WTC11 (cell line): ENCODE measurements at regions not wholly inside any gene's neighbourhood (a gene's known extent, or its start where the extent isn't known, plus 50 kb on each side); places are given as distances from the start of the nearest gene placed in this dataset.

ENCODE experiments used
- ATAC-seq: fragments of 200-7000 bp; cut with Tn5 transposase; 2 replicates; pipeline ENCODE4 v1.10.0; 2021; ENCODE audit warnings: mild to moderate bottlenecking, moderate library complexity
- CTCF ChIA-PET: fragments of 300-600 bp; sonication (Branson Sonifier 250); formaldehyde crosslinking; loops from one replicate; lab custom pipeline; 2021; ENCODE audit warnings: antibody characterized with exemption; lab: Charles Lee
- POLR2A ChIA-PET: fragments of 350-600 bp; sonication (Branson Sonifier 250); formaldehyde crosslinking; loops from one replicate; lab custom pipeline; 2021; ENCODE audit warnings: antibody characterized with exemption; lab: Charles Lee
- DNase-seq: peaks from one replicate; pipeline ENCODE4 v3.0.0; 2021; ENCODE audit warnings: low spot score
- H3K27ac Mint-ChIP-seq: 2 replicates; pipeline ENCODE4 v1.8.0; 2021; ENCODE audit warnings: mixed read lengths
- H3K27me3 Mint-ChIP-seq: 2 replicates; pipeline ENCODE4 v1.8.0; 2021; ENCODE audit warnings: low read depth, mild to moderate bottlenecking, moderate library complexity, mixed read lengths
- H3K36me3 Mint-ChIP-seq: 2 replicates; pipeline ENCODE4 v1.8.0; 2021; ENCODE audit warnings: mixed read lengths
- H3K4me1 Mint-ChIP-seq: 2 replicates; pipeline ENCODE4 v1.8.0; 2022; ENCODE audit warnings: mixed read lengths
- H3K4me3 Mint-ChIP-seq: 2 replicates; pipeline ENCODE4 v1.8.0; 2021; ENCODE audit warnings: mild to moderate bottlenecking, moderate library complexity, mixed read lengths
- H3K9me3 Mint-ChIP-seq: 2 replicates; pipeline ENCODE4 v1.8.0; 2021; ENCODE audit warnings: mixed read lengths
- ATF1 ChIP-seq: sonication (generic); formaldehyde crosslinking; IDR thresholded peaks from 2 replicates; pipeline ENCODE4 v1.8.1; 2023; ENCODE audit warnings: mild to moderate bottlenecking, moderate library complexity, missing genetic modification reagents
- ATF6 ChIP-seq: sonication (generic); formaldehyde crosslinking; IDR thresholded peaks from 2 replicates; pipeline ENCODE4 v1.8.1; 2023; ENCODE audit warnings: mild to moderate bottlenecking, missing genetic modification reagents
- ETV6 ChIP-seq: sonication (generic); formaldehyde crosslinking; IDR thresholded peaks from 2 replicates; pipeline ENCODE4 v1.8.1; 2022; ENCODE audit warnings: mild to moderate bottlenecking, missing genetic modification reagents
- GTF2I ChIP-seq: fragments of 250-450 bp; sonication (Bioruptor Pico); conservative IDR thresholded peaks from 2 replicates; pipeline ENCODE4 v1.4.0; 2021; ENCODE audit warnings: mild to moderate bottlenecking
- HMGA2 ChIP-seq: fragments of 250-450 bp; sonication (Bioruptor Pico); IDR thresholded peaks from 2 replicates; pipeline ENCODE4 v1.4.0; 2021; ENCODE audit warnings: mild to moderate bottlenecking, moderate library complexity
- IRF2 ChIP-seq: sonication (generic); formaldehyde crosslinking; IDR thresholded peaks from 2 replicates; pipeline ENCODE4 v1.8.0; 2022; ENCODE audit warnings: low read depth, missing genetic modification reagents, borderline replicate concordance
- JAZF1 ChIP-seq: fragments of 250-450 bp; sonication (Bioruptor Pico); IDR thresholded peaks from 2 replicates; pipeline ENCODE4 v1.9.0; 2021; ENCODE audit warnings: moderate library complexity, mild to moderate bottlenecking, inconsistent platforms
- NFYB ChIP-seq: sonication (generic); formaldehyde crosslinking; conservative IDR thresholded peaks from 2 replicates; pipeline ENCODE4 v1.8.0; 2022; ENCODE audit warnings: low read depth, missing genetic modification reagents
- NR1H2 ChIP-seq: sonication (generic); formaldehyde crosslinking; IDR thresholded peaks from 2 replicates; pipeline ENCODE4 v1.9.0; 2021; ENCODE audit warnings: mild to moderate bottlenecking, moderate library complexity, missing genetic modification reagents
- NR2C2 ChIP-seq: sonication (generic); formaldehyde crosslinking; IDR thresholded peaks from 2 replicates; pipeline ENCODE4 v1.8.0; 2022; ENCODE audit warnings: mild to moderate bottlenecking, missing genetic modification reagents
- PRRX2 ChIP-seq: fragments of 250-450 bp; sonication (Bioruptor Pico); IDR thresholded peaks from 2 replicates; pipeline ENCODE4 v1.8.0; 2021; ENCODE audit warnings: mild to moderate bottlenecking
- RELA ChIP-seq: sonication (generic); formaldehyde crosslinking; IDR thresholded peaks from 2 replicates; pipeline ENCODE4 v1.8.1; 2022; ENCODE audit warnings: missing genetic modification reagents, mild to moderate bottlenecking, borderline replicate concordance
- TCF7 ChIP-seq: sonication (generic); formaldehyde crosslinking; IDR thresholded peaks from 2 replicates; pipeline ENCODE4 v1.8.0; 2022; ENCODE audit warnings: mild to moderate bottlenecking, low read depth, missing genetic modification reagents, moderate library complexity
- USF1 ChIP-seq: sonication (generic); formaldehyde crosslinking; IDR thresholded peaks from 2 replicates; pipeline ENCODE4 v1.8.0; 2022; ENCODE audit warnings: mild to moderate bottlenecking, missing genetic modification reagents
- ZNF138 ChIP-seq: sonication (generic); formaldehyde crosslinking; conservative IDR thresholded peaks from 2 replicates; pipeline ENCODE4 v1.8.1; 2022; ENCODE audit warnings: mild to moderate bottlenecking, moderate library complexity, missing genetic modification reagents
- ZNF263 ChIP-seq: sonication (generic); formaldehyde crosslinking; IDR thresholded peaks from 2 replicates; pipeline ENCODE4 v1.8.1; 2022; ENCODE audit warnings: low read depth, mild to moderate bottlenecking, moderate library complexity, missing genetic modification reagents
- ZNF317 ChIP-seq: sonication (generic); formaldehyde crosslinking; IDR thresholded peaks from 2 replicates; pipeline ENCODE4 v1.8.1; 2023; ENCODE audit warnings: low read depth, mild to moderate bottlenecking, moderate library complexity, missing genetic modification reagents, borderline replicate concordance
- ZNF532 ChIP-seq: fragments of 250-450 bp; sonication (Bioruptor Pico); IDR thresholded peaks from 2 replicates; pipeline ENCODE4 v1.9.0; 2021; ENCODE audit warnings: mild to moderate bottlenecking, borderline replicate concordance
- TF ChIP-seq, protein P1 (sequence below): sonication (generic); formaldehyde crosslinking; IDR thresholded peaks from 2 replicates; pipeline ENCODE4 v1.8.0; 2022; ENCODE audit warnings: mild to moderate bottlenecking, missing genetic modification reagents
- TF ChIP-seq, protein P2 (sequence below): sonication (generic); formaldehyde crosslinking; IDR thresholded peaks from 2 replicates; pipeline ENCODE4 v1.8.1; 2023; ENCODE audit warnings: mild to moderate bottlenecking, missing genetic modification reagents, borderline replicate concordance
- TF ChIP-seq, protein P3 (sequence below): sonication (generic); formaldehyde crosslinking; IDR thresholded peaks from 2 replicates; pipeline ENCODE4 v1.8.1; 2023; ENCODE audit warnings: mild to moderate bottlenecking, missing genetic modification reagents
- TF ChIP-seq, protein P4 (sequence below): sonication (generic); formaldehyde crosslinking; IDR thresholded peaks from 2 replicates; pipeline ENCODE4 v1.8.0; 2023; ENCODE audit warnings: mild to moderate bottlenecking, missing genetic modification reagents

GRCh38 chr12:94798113-94798512 is 147.8 kb upstream of the TMCC3 start:
- TF ChIP-seq ZNF263 (CRISPR knock-in tag) (no peak), IRF2 (CRISPR knock-in tag) (no peak), JAZF1 (no peak), GTF2I (no peak), ATF6 (CRISPR knock-in tag) (no peak), ATF1 (CRISPR knock-in tag) (no peak), ZNF317 (no peak), HMGA2 (CRISPR knock-in tag) (no peak), PRRX2 (CRISPR knock-in tag) (no peak), USF1 (CRISPR knock-in tag) (no peak), ZNF138 (no peak), ETV6 (CRISPR knock-in tag) (no peak)
- TF ChIP-seq, protein P1, sequence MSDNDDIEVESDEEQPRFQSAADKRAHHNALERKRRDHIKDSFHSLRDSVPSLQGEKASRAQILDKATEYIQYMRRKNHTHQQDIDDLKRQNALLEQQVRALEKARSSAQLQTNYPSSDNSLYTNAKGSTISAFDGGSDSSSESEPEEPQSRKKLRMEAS (CRISPR knock-in tag) = no peak
- TF ChIP-seq, protein P2, sequence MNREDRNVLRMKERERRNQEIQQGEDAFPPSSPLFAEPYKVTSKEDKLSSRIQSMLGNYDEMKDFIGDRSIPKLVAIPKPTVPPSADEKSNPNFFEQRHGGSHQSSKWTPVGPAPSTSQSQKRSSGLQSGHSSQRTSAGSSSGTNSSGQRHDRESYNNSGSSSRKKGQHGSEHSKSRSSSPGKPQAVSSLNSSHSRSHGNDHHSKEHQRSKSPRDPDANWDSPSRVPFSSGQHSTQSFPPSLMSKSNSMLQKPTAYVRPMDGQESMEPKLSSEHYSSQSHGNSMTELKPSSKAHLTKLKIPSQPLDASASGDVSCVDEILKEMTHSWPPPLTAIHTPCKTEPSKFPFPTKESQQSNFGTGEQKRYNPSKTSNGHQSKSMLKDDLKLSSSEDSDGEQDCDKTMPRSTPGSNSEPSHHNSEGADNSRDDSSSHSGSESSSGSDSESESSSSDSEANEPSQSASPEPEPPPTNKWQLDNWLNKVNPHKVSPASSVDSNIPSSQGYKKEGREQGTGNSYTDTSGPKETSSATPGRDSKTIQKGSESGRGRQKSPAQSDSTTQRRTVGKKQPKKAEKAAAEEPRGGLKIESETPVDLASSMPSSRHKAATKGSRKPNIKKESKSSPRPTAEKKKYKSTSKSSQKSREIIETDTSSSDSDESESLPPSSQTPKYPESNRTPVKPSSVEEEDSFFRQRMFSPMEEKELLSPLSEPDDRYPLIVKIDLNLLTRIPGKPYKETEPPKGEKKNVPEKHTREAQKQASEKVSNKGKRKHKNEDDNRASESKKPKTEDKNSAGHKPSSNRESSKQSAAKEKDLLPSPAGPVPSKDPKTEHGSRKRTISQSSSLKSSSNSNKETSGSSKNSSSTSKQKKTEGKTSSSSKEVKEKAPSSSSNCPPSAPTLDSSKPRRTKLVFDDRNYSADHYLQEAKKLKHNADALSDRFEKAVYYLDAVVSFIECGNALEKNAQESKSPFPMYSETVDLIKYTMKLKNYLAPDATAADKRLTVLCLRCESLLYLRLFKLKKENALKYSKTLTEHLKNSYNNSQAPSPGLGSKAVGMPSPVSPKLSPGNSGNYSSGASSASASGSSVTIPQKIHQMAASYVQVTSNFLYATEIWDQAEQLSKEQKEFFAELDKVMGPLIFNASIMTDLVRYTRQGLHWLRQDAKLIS (CRISPR knock-in tag) = no peak
- TF ChIP-seq, protein P3, sequence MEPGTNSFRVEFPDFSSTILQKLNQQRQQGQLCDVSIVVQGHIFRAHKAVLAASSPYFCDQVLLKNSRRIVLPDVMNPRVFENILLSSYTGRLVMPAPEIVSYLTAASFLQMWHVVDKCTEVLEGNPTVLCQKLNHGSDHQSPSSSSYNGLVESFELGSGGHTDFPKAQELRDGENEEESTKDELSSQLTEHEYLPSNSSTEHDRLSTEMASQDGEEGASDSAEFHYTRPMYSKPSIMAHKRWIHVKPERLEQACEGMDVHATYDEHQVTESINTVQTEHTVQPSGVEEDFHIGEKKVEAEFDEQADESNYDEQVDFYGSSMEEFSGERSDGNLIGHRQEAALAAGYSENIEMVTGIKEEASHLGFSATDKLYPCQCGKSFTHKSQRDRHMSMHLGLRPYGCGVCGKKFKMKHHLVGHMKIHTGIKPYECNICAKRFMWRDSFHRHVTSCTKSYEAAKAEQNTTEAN (CRISPR knock-in tag) = no peak
- ChIA-PET CTCF (no interaction called here), POLR2A (no interaction called here)
- Mint-ChIP-seq H3K9me3 (no peaks in the 10 kb centered on the region), H3K36me3 (no peaks in the 10 kb centered on the region), H3K4me3 (no peak overlapping the region), H3K27me3 (no peaks in the 10 kb centered on the region), H3K4me1 (peaks cover 8% of the 10 kb centered on the region), H3K27ac (no peak overlapping the region)
- DNase-seq (no peak), ATAC-seq (no peak)

DNA sequence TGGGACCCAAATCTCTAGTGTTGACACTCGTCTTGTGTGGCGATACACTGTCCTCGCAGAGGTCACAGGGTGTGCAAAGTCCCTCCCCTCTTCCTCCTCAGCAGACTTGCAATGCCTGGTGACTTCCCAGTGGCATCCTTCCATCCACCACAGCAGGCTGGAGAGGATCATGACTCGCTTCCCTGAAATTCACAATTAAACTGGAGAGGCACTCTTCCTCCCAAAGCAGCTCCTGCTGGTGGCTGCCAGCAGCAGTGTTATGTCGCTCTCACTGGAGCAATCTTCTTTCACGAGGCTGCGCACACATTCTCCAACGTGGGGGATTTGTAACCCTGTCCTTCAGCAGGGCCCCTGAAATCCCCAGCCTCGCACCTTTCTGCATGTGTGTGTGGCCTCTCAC is 145.2 kb upstream of the TMCC3 start:
- CTCF ChIA-PET = interaction anchor here (0.6 kb wide), 1 partner anchor 80 kb away, joined by 4 read pairs; no protein-coding TSS in a partner anchor
- peak; percentile 82 for ATAC-seq
- Mint-ChIP-seq H3K4me3 (no peak overlapping the region), H3K27me3 (no peaks in the 10 kb centered on the region), H3K36me3 (no peaks in the 10 kb centered on the region), H3K9me3 (no peaks in the 10 kb centered on the region), H3K4me1 (peaks cover 11% of the 10 kb centered on the region), H3K27ac (no peak overlapping the region; the same call in 1 of the 2 replicates)
- POLR2A ChIA-PET = no interaction called here
- DNase-seq = no peak
- TF ChIP-seq TCF7 (CRISPR knock-in tag) (no peak), JAZF1 (no peak), NR1H2 (CRISPR knock-in tag) (no peak), PRRX2 (CRISPR knock-in tag) (no peak), NR2C2 (CRISPR knock-in tag) (no peak), NFYB (CRISPR knock-in tag) (no peak), ZNF532 (CRISPR knock-in tag) (no peak), RELA (CRISPR knock-in tag) (no peak)
- TF ChIP-seq, protein P4, sequence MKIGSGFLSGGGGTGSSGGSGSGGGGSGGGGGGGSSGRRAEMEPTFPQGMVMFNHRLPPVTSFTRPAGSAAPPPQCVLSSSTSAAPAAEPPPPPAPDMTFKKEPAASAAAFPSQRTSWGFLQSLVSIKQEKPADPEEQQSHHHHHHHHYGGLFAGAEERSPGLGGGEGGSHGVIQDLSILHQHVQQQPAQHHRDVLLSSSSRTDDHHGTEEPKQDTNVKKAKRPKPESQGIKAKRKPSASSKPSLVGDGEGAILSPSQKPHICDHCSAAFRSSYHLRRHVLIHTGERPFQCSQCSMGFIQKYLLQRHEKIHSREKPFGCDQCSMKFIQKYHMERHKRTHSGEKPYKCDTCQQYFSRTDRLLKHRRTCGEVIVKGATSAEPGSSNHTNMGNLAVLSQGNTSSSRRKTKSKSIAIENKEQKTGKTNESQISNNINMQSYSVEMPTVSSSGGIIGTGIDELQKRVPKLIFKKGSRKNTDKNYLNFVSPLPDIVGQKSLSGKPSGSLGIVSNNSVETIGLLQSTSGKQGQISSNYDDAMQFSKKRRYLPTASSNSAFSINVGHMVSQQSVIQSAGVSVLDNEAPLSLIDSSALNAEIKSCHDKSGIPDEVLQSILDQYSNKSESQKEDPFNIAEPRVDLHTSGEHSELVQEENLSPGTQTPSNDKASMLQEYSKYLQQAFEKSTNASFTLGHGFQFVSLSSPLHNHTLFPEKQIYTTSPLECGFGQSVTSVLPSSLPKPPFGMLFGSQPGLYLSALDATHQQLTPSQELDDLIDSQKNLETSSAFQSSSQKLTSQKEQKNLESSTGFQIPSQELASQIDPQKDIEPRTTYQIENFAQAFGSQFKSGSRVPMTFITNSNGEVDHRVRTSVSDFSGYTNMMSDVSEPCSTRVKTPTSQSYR (CRISPR knock-in tag) = no peak
